ENCODE measurements at regions not wholly inside any gene's neighbourhood (a gene's known extent, or its start where the extent isn't known, plus 50 kb on each side); places are given as distances from the start of the nearest gene placed in this dataset.
"Not testable (repeated sequence)": the region's sequence is repeated elsewhere in the genome, so short reads cannot be mapped to it uniquely, and the experiment has no call there.

DNA sequence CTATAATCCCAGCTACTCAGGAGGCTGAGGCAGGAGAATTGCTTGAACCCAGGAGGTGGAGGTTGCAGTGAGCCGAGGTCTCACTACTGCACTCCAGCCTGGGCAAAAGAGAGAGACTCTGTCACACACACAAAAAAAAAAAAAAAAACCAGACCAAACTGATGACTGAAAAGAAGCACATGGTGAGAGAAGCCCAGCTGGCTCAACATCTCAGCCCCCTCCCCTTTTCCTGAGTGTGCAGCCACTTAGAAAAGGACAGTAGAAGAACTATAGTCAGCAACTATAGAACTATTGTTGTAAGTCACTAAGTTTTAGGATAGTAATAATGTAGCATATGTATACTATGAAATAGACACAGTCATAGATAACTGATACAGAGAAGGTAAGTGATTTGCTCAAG is 87.2 kb upstream of the RALGPS2 start:
- ATAC-seq (no peak), DNase-seq (ENCODE audit: low spot score) (no peak)

DNA sequence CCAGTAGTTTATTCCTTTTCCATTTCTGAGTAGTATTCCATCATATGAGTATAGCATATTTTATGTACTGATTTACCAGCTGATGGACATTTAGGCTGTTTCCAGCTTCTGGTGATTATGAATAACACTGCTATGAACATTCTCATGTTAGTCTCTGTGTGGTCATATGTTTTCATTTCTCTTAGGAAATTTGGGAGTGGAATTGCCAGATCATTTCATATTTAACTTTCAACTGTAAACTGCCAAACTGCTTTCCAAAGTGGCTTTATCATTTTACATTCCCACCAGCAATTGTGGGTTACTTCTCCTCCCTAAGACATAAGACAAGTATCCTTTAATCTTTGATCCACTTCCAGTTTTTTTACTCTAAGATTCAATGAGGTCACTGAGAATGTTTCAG is 85.7 kb upstream of the RALGPS2 start:
- DNase-seq (ENCODE audit: low spot score) (no peak), ATAC-seq (no peak)

DNA sequence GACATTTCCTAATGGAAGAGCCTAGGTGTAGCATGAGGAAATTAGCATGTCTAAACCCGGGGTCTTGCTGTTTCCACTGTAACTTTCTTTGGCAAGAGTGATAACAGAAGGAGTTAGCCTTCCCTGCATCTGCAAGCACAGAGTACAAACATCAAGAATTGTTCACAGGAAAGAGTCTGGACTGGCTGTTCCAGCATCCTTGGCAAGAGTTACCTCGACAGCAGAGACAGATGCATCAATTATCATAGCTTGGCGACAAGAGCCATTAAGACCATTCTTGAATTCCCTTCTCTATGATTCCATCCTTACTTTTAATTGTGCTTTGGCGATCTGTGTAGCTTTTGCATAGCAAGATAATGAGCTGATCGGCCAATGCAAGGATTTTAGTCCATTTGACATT is 82.8 kb upstream of the RALGPS2 start:
- DNase-seq (ENCODE audit: low spot score), result no peak
- no peak for ATAC-seq

DNA sequence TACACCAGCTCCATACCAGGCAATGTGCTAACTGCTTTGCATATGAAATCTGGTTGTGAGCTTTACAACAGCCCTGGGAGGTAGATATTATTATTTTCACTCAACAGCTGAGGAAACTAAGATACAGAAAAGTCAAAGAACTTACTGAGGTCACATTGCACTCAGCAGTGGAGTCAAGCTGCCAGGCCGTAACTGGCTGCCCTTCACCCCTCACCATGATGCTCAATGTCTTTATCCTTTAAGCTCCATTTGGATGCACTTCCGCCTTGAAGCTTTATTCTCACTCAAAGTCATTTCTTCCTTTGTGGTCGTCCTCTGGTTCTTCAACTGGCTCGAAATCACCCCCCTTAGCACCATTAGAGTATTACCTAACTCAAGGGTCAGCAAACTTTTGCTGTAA is 81.7 kb upstream of the RALGPS2 start:
- DNase-seq (ENCODE audit: low spot score) (no peak), ATAC-seq (no peak)

DNA sequence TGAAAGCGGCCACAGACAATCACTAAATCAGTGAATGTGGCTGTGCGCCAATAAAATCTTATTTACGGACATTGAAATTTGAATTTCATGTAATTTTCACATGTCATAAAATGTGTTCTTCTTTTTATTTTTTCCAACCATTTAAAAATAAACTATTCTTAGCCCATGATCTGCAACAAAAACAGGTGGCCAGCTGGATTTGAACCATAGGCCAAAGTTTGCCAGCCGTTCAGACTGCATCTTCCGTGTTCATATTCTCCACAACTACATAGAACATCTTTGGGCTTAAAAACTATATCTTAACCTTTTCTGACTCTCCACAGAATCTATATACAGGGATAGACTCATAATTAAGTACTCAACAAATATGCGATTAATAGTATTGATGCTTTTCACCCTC is 81.2 kb upstream of the RALGPS2 start:
- ATAC-seq, result peak; percentile 33
- no peak for DNase-seq (ENCODE audit: low spot score)

DNA sequence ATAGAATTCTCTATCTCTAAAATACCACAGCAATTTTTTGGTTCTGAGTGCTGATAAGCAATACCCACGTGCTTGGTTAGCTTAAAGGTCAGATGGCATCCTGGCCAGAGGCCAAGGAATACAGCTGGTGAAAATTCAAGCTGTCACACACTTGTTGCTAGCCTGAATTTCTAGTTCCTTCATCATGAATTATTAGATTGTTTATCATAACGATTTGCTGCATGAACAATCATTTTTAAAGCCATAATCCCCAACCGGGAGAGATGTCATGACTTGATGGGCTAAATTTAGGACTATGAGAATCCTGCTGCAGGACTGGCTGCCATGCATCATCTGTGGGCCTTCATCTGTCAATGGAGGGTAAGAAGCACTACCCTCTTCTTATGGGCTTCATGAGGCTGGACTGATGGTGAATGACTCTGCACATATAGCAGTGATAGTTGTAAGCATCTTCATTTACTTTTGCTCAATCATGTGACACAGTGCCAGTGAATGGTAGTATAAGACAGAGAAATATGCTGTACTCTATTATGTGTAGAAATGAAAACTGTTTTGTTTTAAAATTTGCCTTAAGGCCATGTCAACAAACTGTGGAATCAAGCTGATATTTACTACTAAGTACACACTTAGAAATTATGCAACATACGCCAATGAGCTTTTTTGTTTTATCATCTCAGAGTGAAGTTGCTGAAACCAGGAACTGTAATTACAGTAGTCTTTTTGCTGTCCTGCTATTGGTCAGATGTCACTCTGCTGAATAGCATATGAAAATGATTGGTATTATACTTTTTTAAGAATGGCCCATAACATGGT is 80.5 kb upstream of the RALGPS2 start:
- ATAC-seq, result peak; percentile 94
- peak; percentile 85 for DNase-seq (ENCODE audit: low spot score)

DNA sequence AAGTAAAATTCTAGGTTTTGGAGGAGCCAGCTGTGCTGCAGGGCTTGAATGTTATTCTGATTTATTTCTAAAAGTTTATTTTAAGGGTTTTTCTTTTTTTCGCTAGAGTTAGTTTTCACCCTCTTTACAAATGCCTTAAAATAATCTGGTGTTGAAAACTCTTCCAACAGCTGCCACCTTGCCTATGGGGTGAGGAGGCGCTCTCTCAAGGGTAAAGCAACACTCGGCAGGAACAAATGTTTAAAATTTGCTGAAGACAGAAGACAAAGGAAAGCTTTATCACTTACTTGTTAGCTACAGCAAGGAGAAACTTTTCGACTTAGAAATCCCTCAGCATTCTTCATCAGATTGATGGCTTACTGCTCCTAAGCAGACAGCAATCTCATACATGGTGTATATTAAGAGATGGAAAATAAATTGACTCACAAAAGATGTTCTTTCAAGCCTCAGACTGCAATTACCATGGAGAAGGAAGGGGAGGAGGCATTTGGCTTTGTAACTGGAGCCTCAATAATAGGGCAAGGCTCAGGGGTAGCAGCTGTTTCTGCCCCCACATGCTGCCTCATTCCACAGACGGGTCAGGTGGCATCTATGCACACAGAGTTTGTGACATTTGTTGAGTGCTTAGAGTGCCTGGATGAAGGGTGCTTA is 79.8 kb upstream of the RALGPS2 start:
- DNase-seq (ENCODE audit: low spot score) (no peak), ATAC-seq (no peak)

DNA sequence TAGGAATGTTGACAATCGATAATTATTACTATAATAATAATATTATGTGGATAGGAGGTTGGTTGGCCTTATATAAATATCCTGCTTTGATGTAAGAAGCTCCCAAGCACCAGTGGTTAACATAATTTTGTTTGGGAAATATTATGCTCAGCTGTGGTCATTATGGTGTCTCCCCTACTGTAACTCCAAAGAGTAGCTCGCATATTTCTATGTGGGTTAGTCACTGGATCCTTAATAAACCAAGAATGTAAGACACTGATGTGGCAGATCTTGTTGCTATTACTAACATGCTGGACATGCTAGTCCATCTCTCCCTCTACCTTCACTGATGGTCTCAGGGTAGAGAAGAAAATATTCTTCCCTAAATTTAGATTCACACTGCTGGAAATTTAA is 79.2 kb upstream of the RALGPS2 start:
- ATAC-seq (no peak), DNase-seq (ENCODE audit: low spot score) (no peak)

DNA sequence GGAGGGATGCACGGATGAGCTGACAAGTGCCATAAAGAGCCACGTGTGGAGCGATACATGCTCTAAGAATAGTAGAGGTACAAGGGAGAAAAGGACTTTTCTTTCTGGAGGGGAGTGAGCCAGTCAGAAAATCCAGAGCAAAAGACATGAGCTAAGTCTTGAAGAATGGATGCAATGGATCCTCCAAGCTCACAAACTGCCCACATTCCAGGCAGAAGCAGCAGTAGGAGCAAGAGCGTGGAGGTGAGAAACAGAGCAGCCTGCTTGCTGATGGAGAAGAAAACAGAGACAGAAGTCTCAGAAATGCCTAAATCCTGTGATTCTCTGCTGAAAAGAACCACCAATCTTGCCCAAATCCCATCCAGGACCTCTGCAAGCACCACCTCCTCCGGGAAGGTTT is 78.2 kb upstream of the RALGPS2 start:
- no peak for DNase-seq (ENCODE audit: low spot score)
- ATAC-seq, result no peak

DNA sequence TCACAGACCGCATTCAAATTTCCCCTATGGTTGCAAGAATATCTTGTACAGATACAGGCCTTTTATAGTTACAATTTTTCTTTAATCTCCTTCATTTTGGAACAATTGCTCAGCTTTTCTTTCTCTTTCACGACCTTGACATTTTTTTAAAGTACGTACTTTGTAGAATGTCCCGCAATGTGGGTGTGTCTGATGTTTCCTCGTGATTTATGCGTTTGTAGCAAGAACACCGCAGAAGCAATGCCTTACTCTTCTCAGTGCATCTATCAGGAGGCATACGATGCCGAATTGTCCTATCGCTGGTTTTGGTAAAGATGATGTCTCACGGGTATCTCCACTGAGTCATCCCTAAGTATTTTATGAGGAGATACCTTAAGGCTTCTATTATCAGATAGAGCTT is 76.9 kb upstream of the RALGPS2 start:
- no peak for DNase-seq (ENCODE audit: low spot score)
- no peak for ATAC-seq

DNA sequence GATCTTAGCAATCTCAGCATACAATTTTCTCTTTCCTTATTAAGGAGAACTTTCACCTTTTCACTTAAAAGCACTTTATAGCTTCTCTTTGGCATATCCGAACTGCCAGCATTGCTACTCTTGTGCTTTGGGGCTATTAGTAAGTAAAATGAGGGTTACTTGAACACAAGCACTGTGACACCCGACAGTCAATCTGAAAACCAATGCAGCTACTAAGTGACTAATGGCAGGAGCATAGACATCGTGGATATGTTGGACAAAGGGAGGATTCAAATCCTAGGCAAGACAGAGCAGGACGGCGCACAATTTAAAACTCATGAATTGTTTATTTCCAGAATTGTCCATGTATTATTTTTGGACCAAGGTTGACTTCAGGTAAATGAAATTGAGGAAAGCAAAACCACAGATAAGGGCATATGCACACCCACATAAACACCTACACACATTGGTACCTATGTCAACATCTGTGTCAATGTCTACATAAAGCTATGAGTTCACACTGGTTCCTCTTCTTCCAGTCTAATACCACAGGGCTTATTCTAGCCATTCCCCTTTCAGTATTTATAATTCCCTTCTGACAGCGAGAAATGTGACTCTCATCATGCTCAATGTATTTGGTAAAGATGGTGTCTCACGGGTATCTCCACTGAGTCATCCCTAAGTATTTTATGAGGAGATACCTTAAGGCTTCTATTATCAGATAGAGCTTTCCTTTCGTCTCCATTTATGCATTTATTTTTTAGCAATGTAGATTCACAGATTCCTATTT is 75.3 kb upstream of the RALGPS2 start:
- no peak for ATAC-seq
- DNase-seq (ENCODE audit: low spot score), result no peak

DNA sequence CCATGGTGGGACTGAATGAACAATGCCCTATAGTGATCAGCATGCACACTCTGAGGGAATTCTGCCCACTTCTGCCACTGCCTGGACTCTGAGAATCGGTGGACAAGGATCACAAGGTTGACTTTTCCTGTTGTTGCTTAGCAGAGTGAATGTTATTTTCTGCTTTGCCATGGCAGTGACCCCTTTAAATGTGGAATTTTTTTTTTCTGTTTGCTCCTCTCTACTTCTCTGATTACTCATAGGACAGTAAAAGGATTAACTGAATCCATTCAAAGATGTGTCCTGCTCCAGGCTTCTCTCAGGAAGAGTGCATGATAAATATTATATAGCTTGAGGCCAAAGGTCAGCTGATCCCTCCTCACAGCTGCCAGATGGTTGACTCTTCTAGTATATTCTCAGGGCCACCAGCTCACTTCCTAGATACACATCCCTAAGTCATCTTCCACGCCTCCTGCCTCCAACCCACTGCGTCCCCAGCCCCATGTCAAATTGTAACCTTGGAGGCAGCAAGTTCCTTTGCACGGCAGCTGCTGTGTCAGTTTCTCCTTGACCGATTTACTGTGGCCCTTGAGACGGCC is 74.0 kb upstream of the RALGPS2 start:
- ATAC-seq (no peak), DNase-seq (ENCODE audit: low spot score) (no peak)

DNA sequence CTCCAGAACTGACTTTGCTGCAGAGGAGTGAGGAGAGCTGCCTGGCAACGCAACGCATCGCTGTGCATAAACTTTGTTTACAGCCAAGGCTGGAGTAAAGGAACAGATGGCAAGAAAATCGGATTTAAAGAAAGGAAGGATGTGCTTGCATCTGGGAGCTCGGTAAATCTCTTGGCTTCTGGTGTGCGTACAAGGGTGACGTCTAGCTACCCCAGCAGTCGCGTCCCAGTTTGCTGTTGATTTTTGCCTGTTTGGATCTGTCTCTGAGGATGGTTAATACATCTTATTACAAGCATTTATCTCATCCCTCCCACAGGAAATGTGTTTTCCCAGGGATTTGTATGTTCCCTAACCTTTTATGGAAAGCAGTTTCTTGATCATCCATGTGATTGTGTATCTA is 73.3 kb upstream of the RALGPS2 start:
- DNase-seq (ENCODE audit: low spot score), result no peak

DNA sequence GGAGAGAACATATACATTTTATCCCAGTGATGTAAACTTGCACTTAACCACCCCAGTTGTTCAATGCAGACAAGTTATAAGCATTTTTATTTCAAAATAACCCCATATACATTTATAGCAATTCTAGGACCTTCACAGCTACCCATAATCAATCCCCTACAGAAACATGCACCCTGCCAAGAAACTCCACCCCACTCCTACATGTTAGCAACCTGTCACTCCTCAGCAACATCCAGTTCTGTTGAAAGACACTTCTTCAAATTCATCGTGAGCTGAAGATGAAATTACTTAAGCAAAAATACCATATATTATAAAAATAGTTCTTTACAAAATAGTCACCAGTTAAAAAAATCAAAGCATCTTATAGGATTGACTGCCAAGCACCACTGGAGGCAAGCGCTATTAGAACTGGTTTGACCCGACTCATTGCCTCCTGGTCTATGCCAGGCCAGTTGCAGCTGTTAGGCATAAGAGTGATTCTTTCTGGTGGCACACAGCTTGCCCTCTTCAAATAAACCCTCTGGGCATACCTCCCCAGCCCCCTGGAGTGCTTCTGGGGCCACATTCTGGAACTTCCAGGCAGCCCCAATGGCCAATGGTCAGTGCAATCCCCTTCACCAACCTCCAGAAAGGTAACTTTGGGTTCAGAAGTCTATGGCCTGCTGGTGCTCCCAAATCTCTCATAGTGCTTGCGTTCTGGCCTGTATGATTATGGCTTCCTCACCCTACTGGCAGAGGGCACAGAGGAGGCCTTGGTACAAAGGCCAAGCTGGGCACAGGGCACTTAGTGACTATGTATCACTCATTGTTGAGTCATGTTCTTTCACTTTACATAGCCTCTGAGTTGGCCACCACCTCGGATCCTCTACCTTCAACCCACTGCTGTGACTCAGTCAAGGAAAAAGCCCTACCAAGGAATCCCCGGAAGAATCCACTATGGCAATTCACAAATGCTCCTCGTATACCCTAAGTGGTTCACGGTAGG is 72.2 kb upstream of the RALGPS2 start:
- DNase-seq (ENCODE audit: low spot score), result no peak

More for the DNA sequence above, 73.3 kb upstream of the RALGPS2 start:
- ATAC-seq, result no peak

DNA sequence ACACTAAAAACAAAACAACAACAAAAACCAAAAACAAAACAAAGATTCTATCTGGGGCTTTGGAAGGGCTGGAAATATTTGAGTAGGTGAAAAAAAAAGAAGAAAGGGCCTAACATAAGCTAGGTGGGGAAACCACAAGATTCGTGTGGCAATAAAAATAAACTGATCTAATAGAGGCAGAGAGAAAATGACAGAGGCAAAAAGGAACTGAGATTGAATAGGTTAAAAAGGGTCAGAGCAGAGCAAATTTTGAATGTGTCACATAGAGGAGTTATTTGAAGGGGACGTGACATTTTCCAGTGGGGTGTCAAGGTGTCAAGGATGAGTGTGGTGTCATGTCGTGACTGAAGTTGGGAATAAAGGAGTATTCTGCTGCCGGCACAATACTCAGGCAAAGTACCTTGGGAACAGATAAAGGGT is 65.2 kb upstream of the RALGPS2 start:
- DNase-seq (ENCODE audit: low spot score), result no peak
- no peak for ATAC-seq

More for the DNA sequence above, 72.2 kb upstream of the RALGPS2 start:
- peak; percentile 55 for ATAC-seq

DNA sequence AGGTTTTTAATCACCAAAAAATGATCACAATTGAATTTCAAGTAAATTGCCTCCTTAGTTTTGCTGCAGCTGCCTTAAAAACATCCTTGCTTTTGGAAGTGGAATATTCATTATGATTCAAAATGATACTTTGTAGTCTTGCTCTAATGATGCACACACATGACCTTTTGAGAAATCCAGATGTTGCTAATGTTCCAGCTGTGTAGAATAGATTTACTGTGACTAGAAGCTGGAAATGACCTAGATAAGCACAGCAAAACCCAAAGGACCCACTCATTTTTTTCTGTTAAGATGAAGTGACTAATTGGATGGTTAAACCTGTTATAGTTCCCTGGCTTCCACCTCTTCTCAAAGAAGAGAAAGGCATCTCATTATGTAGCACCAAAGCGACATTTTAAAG is 64.6 kb upstream of the RALGPS2 start:
- no peak for ATAC-seq
- DNase-seq (ENCODE audit: low spot score), result no peak

DNA sequence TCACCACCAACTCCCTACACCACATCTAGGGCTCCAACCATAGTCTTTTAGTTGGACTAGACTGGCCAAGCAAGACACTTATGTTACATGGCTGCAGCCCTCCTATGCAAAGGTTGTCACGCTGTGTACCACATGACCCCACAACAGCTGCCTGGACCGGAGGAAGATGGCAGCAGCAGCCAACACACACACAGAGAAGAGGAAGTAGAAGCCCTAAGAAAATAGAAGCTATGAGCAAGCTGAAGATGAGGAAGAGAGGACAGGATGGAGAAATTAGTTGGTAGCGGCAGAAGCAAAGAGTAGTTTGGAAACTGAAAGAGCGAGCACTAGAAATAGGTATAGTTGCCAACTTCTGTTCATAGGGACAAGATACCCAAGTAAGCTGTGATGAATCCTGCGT is 60.8 kb upstream of the RALGPS2 start:
- DNase-seq (ENCODE audit: low spot score), result no peak
- no peak for ATAC-seq

DNA sequence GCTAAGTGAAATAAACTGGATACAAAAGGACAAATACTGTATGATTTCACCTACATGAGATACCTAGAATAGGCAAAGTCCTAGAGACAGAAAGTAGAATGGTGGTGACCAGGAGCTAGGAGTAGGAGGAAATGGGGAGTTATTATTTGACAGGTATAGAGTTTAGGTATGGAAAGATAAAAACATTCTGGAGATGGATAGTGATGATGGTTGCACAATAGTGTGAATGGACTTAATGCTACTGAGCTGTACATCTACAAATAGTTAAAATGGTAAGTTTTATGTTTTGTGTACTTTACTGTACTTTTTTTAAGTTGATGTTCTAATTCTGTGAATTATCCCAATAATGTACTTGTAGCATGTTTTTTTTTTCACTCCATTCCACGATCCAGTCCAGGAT is 59.5 kb upstream of the RALGPS2 start:
- no peak for ATAC-seq
- DNase-seq (ENCODE audit: low spot score), result no peak

DNA sequence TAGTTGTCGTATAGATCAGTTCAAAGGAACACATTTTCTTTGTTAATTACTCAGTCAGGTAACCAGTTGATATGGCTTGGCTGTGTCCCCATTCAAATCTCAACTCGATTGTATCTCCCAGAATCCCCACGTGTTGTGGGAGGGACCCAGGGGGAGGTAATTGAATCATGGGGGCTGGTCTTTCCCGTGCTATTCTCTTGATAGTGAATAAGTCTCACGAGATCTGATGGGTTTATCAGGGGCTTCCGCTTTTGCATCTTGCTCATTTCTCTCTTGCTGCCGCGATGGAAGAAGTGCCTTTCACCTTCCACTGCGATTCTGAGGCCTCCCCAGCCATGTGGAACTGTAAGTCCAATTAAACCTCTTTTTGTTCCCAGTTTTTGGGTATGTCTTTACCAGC is 58.2 kb upstream of the RALGPS2 start:
- not testable (repeated sequence) for ATAC-seq; DNase-seq (ENCODE audit: low spot score)

DNA sequence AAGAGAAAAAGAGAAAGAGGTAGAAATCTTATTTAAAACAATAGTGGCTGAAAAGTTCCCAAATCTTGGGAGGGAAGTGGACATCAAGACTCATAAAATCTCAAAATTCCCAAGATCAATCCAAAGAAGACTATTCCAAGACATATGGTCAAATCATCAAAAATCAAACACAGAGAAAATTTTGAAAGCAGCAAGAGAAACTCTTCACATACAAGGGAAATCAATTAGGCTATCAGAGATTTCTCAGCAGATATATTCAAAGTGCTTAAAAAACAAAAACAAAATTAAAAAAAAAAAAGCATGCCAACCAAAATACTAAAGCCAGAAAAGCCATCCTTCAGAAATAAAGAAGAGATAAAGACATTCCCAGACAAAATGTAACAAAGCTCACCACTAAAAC is 52.6 kb upstream of the RALGPS2 start:
- ATAC-seq (no peak), DNase-seq (ENCODE audit: low spot score) (no peak)
